ENCODE measurements at regions not wholly inside any gene's neighbourhood (a gene's known extent, or its start where the extent isn't known, plus 50 kb on each side); places are given as distances from the start of the nearest gene placed in this dataset.

DNA sequence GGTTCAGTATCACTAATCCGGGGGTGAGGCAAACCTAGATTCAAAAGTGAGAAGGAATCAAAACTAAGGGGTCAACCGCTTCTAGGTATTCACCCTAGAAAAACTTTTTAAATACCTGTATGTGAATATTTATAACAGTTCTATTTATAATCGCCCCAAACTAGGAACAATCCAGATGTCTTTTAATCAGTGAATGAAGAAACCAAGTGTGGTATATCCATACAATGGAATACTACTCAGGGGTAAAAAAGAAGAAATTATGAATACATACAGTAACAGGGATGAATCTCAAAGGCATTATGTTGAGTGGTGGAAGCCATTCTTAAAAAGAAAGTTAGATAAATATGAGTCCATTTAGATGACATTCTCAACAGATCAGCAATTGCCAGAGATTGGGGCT lies 178.0 kb upstream of the BLID start:
- TF ChIP-seq DACH1 (IDR thresholded peaks at IDR 0.05; ENCODE audit: partially characterized antibody) (no peak), CBFB (CRISPR knock-in tag; IDR thresholded peaks at IDR 0.05) (no peak), ZBTB17 (CRISPR knock-in tag; IDR thresholded peaks at IDR 0.05) (no peak), SP1 (CRISPR knock-in tag; IDR thresholded peaks at IDR 0.05) (no peak), NBN (IDR thresholded peaks at IDR 0.05; ENCODE audit: low read depth) (no peak), TAF1 (IDR thresholded peaks at IDR 0.05; ENCODE audit: control insufficient read depth, extremely low read depth, insufficient read depth, low read length, severe bottlenecking) (no peak), XRCC5 (IDR thresholded peaks at IDR 0.05; ENCODE audit: low read depth, low read length) (no peak)
- TF ChIP-seq, protein P1, sequence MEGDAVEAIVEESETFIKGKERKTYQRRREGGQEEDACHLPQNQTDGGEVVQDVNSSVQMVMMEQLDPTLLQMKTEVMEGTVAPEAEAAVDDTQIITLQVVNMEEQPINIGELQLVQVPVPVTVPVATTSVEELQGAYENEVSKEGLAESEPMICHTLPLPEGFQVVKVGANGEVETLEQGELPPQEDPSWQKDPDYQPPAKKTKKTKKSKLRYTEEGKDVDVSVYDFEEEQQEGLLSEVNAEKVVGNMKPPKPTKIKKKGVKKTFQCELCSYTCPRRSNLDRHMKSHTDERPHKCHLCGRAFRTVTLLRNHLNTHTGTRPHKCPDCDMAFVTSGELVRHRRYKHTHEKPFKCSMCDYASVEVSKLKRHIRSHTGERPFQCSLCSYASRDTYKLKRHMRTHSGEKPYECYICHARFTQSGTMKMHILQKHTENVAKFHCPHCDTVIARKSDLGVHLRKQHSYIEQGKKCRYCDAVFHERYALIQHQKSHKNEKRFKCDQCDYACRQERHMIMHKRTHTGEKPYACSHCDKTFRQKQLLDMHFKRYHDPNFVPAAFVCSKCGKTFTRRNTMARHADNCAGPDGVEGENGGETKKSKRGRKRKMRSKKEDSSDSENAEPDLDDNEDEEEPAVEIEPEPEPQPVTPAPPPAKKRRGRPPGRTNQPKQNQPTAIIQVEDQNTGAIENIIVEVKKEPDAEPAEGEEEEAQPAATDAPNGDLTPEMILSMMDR (IDR thresholded peaks at IDR 0.05 in 2 of 3, conservative IDR thresholded peaks at IDR 0.05 in 1 of 3; ENCODE audit: insufficient read depth in 2 of 3, low read depth in 1 of 3, low read length in 3 of 3), result no peak
- TF ChIP-seq, protein P2, sequence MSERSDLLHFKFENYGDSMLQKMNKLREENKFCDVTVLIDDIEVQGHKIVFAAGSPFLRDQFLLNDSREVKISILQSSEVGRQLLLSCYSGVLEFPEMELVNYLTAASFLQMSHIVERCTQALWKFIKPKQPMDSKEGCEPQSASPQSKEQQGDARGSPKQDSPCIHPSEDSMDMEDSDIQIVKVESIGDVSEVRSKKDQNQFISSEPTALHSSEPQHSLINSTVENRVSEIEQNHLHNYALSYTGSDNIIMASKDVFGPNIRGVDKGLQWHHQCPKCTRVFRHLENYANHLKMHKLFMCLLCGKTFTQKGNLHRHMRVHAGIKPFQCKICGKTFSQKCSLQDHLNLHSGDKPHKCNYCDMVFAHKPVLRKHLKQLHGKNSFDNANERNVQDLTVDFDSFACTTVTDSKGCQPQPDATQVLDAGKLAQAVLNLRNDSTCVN (CRISPR knock-in tag; IDR thresholded peaks at IDR 0.05), result no peak
- TF ChIP-seq, protein P3, sequence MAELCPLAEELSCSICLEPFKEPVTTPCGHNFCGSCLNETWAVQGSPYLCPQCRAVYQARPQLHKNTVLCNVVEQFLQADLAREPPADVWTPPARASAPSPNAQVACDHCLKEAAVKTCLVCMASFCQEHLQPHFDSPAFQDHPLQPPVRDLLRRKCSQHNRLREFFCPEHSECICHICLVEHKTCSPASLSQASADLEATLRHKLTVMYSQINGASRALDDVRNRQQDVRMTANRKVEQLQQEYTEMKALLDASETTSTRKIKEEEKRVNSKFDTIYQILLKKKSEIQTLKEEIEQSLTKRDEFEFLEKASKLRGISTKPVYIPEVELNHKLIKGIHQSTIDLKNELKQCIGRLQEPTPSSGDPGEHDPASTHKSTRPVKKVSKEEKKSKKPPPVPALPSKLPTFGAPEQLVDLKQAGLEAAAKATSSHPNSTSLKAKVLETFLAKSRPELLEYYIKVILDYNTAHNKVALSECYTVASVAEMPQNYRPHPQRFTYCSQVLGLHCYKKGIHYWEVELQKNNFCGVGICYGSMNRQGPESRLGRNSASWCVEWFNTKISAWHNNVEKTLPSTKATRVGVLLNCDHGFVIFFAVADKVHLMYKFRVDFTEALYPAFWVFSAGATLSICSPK (IDR thresholded peaks at IDR 0.05; ENCODE audit: borderline replicate concordance), result no peak

All from K562 (cell line).